ENCODE measurements at regions not wholly inside any gene's neighbourhood (a gene's known extent, or its start where the extent isn't known, plus 50 kb on each side); places are given as distances from the start of the nearest gene placed in this dataset.

DNA sequence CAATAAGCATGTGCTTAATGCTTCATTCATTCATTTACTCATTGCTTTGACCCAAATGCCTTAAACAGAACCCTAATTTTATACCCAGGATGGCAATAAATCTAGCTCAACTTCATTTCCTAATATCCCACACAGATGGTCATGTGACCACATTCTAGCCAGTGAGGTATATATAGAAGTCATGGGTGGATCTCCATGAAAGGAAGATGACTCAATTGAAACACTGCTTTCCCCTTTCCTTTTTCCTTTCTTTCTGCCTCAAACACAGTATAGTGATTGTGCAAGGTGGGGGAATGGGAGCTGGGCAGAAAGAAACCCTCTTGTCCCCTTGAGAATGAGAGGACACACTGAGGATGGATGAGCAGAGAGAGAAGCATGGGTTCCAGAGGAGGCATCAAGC lies 183.5 kb upstream of the PRICKLE2 start:
- Histone ChIP-seq H3K27ac (ENCODE audit: poor library complexity, severe bottlenecking) (no peak overlapping the region), H3K4me1 (ENCODE audit: insufficient read depth, poor library complexity, severe bottlenecking) (no peaks in the 10 kb centered on the region), H3K27me3 (ENCODE audit: insufficient read depth, poor library complexity, severe bottlenecking) (no peaks in the 10 kb centered on the region), H3K4me3 (ENCODE audit: severe bottlenecking) (no peak overlapping the region), H3K9me3 (ENCODE audit: severe bottlenecking) (no peaks in the 10 kb centered on the region), H3K36me3 (ENCODE audit: low read depth) (no peaks in the 10 kb centered on the region)
- DNase-seq (ENCODE audit: low spot score) (no peak), ATAC-seq (ENCODE audit: low read depth) (no peak)
- TF ChIP-seq, protein P1, sequence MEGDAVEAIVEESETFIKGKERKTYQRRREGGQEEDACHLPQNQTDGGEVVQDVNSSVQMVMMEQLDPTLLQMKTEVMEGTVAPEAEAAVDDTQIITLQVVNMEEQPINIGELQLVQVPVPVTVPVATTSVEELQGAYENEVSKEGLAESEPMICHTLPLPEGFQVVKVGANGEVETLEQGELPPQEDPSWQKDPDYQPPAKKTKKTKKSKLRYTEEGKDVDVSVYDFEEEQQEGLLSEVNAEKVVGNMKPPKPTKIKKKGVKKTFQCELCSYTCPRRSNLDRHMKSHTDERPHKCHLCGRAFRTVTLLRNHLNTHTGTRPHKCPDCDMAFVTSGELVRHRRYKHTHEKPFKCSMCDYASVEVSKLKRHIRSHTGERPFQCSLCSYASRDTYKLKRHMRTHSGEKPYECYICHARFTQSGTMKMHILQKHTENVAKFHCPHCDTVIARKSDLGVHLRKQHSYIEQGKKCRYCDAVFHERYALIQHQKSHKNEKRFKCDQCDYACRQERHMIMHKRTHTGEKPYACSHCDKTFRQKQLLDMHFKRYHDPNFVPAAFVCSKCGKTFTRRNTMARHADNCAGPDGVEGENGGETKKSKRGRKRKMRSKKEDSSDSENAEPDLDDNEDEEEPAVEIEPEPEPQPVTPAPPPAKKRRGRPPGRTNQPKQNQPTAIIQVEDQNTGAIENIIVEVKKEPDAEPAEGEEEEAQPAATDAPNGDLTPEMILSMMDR (IDR thresholded peaks at IDR 0.05; ENCODE audit: poor library complexity, severe bottlenecking), result no peak

DNA sequence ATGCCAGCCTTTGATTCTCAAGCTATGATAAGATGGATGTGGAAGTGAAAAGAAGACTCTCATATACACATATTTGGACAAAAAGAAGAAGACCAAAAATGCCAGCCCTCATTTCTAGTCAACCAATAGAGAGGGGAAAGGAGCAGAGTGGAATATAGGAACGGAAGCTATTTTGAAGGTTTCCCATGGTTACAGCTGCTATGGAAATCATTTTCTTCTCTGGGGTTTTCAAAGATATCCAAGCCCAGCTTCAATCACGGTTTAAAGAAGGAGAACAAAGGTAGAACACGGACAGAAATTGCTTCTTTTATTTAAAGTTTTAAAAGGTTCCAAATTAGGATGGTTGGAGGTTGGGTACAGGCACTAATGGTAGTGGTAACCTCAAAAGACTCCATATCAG lies 181.0 kb upstream of the PRICKLE2 start:
- H3K9me3 ChIP-seq (ENCODE audit: severe bottlenecking), result no peaks in the 10 kb centered on the region
- H3K4me1 ChIP-seq (ENCODE audit: insufficient read depth, poor library complexity, severe bottlenecking), result no peaks in the 10 kb centered on the region
- TF ChIP-seq, protein P1 (IDR thresholded peaks at IDR 0.05; ENCODE audit: poor library complexity, severe bottlenecking), result no peak
- H3K36me3 ChIP-seq (ENCODE audit: low read depth), result no peaks in the 10 kb centered on the region
- no peaks in the 10 kb centered on the region for H3K27me3 ChIP-seq (ENCODE audit: insufficient read depth, poor library complexity, severe bottlenecking)
- no peak overlapping the region for H3K4me3 ChIP-seq (ENCODE audit: severe bottlenecking)
- no peak overlapping the region for H3K27ac ChIP-seq (ENCODE audit: poor library complexity, severe bottlenecking)
- DNase-seq (ENCODE audit: low spot score) (no peak), ATAC-seq (ENCODE audit: low read depth) (no peak)

DNA sequence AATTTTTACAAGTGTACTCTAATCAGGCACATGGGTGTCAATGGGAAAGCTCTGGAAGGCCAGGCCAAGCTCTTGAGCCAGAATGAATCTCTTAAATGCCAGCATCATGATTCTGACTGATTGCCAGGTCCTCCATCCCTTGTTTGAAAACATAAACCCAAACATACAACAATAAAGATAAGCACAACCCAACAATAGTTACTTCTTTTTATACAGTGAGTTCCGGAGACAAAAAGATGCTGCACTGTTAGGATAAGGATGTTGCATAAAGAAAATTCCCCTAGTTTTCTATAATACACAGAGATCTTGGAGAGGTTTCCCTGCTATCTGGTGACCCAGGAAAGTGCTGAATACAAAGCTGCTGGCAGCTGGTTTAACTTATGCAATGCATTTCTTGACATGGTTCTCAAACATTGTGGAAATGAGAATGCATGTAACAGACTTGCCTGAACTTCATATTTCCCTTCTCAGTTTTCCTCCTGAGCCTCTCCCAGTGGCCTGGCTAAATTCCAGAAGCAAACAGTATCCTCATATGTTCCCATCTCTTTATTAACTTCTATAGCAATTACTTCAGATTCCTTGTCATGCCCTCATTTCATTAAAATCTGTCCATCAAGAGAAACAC lies 180.1 kb upstream of the PRICKLE2 start:
- DNase-seq (ENCODE audit: low spot score) (no peak), ATAC-seq (ENCODE audit: low read depth) (no peak)
- Histone ChIP-seq H3K4me1 (ENCODE audit: insufficient read depth, poor library complexity, severe bottlenecking) (no peaks in the 10 kb centered on the region), H3K36me3 (ENCODE audit: low read depth) (no peaks in the 10 kb centered on the region), H3K9me3 (ENCODE audit: severe bottlenecking) (no peaks in the 10 kb centered on the region), H3K27me3 (ENCODE audit: insufficient read depth, poor library complexity, severe bottlenecking) (no peaks in the 10 kb centered on the region), H3K27ac (ENCODE audit: poor library complexity, severe bottlenecking) (no peak overlapping the region), H3K4me3 (ENCODE audit: severe bottlenecking) (no peak overlapping the region)
- TF ChIP-seq, protein P1 (IDR thresholded peaks at IDR 0.05; ENCODE audit: poor library complexity, severe bottlenecking), result no peak

DNA sequence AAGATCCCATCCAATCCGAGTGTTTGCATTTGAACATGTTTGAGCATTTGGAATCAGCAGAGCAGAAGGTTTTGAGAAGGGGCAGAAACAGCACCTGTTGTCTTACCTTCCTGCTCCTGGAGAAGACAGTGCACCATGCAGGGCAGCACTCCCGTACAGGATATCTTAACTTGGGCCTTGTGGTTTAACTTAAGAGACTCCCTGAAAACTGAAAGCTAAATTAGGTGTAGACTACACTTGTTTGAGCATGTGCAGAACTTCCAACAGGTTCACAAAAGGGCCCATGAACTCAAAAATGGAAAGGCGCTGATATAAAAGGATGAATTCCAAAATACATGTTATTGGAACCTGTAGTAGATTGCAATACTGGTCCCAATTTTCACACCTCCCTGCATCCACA lies 175.4 kb upstream of the PRICKLE2 start:
- TF ChIP-seq, protein P1 (IDR thresholded peaks at IDR 0.05; ENCODE audit: poor library complexity, severe bottlenecking), result no peak
- no peaks in the 10 kb centered on the region for H3K36me3 ChIP-seq (ENCODE audit: low read depth)
- H3K27me3 ChIP-seq (ENCODE audit: insufficient read depth, poor library complexity, severe bottlenecking), result no peaks in the 10 kb centered on the region
- no peak overlapping the region for H3K4me3 ChIP-seq (ENCODE audit: severe bottlenecking)
- DNase-seq (ENCODE audit: low spot score), result no peak
- no peaks in the 10 kb centered on the region for H3K4me1 ChIP-seq (ENCODE audit: insufficient read depth, poor library complexity, severe bottlenecking)
- H3K9me3 ChIP-seq (ENCODE audit: severe bottlenecking), result no peaks in the 10 kb centered on the region
- no peak overlapping the region for H3K27ac ChIP-seq (ENCODE audit: poor library complexity, severe bottlenecking)
- no peak for ATAC-seq (ENCODE audit: low read depth)

DNA sequence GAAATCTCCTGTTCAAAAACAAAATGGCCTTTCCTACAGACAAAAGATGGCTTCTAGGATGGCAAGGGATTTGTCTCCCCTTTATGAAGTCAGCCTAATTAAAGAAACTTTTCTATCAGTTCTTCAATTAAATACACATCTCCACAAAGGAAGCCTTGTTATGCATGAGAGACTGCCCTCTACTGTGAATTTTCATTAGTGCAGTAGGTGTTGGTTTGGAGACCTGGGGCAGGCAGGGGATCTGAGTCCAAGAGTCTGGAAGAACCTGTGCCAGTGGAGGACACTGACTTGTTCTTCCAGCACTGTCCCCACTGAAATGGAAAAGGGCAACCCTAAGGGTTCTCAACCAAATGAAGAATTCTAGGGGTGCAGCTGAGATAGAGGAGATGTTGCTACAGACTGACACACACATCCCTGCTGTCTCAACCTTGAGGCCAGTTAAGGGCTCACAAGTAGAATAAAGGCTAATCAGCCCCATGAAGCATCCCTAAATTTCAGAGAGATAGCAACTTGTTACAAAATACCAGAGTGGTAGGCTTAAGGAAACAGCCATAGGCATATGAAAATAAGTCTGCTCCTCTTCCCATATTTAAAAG lies 174.0 kb upstream of the PRICKLE2 start:
- H3K9me3 ChIP-seq (ENCODE audit: severe bottlenecking), result no peaks in the 10 kb centered on the region
- H3K27me3 ChIP-seq (ENCODE audit: insufficient read depth, poor library complexity, severe bottlenecking), result no peaks in the 10 kb centered on the region
- no peak overlapping the region for H3K27ac ChIP-seq (ENCODE audit: poor library complexity, severe bottlenecking)
- H3K36me3 ChIP-seq (ENCODE audit: low read depth), result no peaks in the 10 kb centered on the region
- peak; percentile 70 for ATAC-seq (ENCODE audit: low read depth)
- no peaks in the 10 kb centered on the region for H3K4me1 ChIP-seq (ENCODE audit: insufficient read depth, poor library complexity, severe bottlenecking)
- H3K4me3 ChIP-seq (ENCODE audit: severe bottlenecking), result no peak overlapping the region
- DNase-seq (ENCODE audit: low spot score), result no peak
- TF ChIP-seq, protein P1 (IDR thresholded peaks at IDR 0.05; ENCODE audit: poor library complexity, severe bottlenecking), result peak; percentile 89
